GM18951 (cell line): ENCODE measurements at regions not wholly inside any gene's neighbourhood (a gene's known extent, or its start where the extent isn't known, plus 50 kb on each side); places are given as distances from the start of the nearest gene placed in this dataset.

Experiments used
- POLR2A ChIP-seq: IDR thresholded peaks from 4 replicates; pipeline ENCODE4 v1.6.1; 2011; ENCODE audit warnings: mild to moderate bottlenecking; ENCODE audit not compliant: insufficient read length, insufficient read depth; ENCODE audit errors: extremely low read depth
- in situ Hi-C: fragments of 300-500 bp; cut with MboI; formaldehyde crosslinking; loops from one replicate; pipeline ENCODE4 v1.12.0; 2022; ENCODE audit warnings: low sequenced_read_pairs, mixed read lengths, inconsistent platforms; ENCODE audit not compliant: unreplicated experiment

DNA sequence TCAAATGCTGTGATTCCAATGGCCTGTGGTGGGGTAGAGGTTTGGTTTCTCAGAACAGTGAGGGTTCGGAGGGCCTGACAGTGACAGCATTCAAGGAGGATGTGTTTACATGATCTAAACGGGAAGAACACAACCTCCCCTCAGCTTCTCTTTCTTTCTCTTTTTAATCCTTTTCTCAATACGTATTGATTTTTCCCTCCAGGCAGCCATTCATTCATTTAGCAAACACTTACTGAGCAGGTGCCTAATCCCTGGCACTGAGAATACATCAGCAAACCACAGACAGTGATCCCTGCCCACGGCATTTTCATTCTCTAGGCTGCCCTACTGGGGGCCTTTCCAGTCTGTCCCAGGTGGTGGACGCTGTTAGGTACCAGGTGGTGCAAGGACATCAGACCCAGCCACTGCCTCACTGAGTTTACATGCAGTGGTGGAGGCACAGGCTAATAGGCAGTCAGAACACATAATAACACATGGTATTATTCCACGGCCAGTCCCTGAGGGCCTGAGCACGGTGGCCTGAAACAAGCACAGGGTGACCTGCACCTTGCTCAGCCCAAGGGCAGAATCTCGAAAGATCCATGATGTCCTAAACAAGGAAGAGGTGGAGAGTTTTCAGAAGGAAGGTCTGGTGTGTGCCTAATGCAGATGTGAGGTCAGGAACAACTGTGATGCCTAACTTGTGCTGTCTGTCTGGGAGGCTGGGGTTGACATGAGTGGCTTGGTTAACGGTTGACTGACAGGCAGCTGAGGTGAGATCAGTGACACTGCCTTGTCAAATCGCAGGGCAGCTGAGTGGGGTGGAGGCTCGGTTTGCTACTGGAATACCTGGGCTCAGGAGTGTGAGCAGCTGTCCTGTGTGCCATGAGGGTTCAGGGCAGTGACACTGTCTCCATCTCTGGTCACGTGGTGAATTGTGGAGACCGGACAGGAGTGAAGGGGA is 785.5 kb upstream of the HS6ST1 start:
- in situ Hi-C loops, result no loop called here

DNA sequence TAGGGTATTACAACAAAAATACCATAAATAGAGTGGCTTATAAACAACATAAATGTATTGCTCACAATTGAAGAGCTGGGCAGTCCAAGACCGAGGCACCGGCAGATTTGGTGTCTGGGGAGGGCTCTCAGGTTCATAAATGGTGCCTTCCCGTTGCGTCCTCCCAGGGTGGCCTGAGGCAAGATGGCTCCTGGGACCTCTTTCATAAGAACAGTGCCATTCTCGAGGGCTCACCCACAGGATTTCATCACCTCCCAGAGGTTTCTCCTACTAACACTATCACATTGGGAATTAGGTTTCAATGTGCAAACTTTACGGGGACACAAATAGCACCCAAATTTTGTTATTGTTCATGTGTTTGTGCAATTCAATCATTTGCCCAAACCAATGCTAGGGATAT is 793.5 kb upstream of the HS6ST1 start:
- no peak for TF ChIP-seq POLR2A
- in situ Hi-C loops, result no loop called here

More for the DNA sequence above, 785.5 kb upstream of the HS6ST1 start:
- no peak for TF ChIP-seq POLR2A

DNA sequence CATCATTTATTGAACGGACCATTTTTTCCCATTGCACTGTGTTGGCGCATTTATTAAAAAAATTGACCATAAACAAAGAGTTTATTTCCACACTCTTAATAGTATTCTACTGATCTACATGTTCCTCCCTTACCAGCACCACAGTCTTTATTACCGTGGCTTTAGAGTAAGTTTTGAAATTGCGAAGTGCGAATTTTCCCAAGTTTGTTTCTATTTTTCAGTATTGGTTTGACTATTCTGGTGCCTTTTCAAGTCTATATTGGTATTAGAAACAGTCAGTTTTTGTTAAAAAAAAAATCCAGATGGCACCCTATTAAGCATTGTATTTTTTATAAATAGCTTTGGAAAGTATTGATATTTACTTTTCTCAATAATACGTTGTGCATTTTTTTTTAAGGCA is 795.1 kb upstream of the HS6ST1 start:
- in situ Hi-C loops, result no loop called here
- TF ChIP-seq POLR2A, result no peak

DNA sequence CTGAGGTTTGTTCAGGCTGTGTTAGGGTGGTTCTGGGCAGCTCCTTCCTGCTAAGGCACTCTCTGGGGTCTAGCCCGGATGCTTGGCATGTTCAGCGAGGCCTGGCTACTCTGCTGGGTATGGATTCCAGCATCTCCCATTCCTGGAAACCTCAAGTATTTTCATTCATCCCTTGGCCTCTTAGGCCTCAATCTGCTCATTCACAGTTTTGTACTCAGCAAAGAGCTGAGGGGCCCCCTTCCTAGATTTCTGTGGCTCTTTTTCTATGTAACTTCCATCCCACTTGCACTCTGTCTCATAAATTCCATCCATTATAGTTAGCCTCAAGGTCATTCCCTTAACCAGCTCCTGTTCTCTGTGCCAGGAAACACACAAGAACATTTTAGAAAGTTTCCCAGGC is 798.8 kb upstream of the HS6ST1 start:
- TF ChIP-seq POLR2A, result no peak
- in situ Hi-C loops, result no loop called here

DNA sequence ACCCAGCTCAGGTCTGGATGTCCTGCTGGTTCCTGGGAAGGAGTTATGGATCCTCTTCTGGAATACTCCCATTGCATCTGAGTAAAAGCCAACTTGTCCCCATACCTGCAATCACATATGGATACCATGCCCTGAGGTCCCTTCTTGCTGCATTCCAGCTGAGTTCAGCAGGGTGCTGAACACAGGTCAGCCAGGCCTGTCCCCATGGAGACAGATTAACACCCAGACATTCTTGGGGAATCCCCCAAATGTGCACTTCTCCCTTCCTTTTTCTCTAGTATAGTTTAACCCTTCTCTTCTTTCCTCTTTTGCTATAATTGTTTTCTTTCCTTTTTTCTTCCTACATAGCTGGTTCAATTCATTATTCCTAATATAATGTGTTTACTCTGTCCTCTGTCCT is 799.6 kb upstream of the HS6ST1 start:
- no peak for TF ChIP-seq POLR2A
- in situ Hi-C loops, result no loop called here

DNA sequence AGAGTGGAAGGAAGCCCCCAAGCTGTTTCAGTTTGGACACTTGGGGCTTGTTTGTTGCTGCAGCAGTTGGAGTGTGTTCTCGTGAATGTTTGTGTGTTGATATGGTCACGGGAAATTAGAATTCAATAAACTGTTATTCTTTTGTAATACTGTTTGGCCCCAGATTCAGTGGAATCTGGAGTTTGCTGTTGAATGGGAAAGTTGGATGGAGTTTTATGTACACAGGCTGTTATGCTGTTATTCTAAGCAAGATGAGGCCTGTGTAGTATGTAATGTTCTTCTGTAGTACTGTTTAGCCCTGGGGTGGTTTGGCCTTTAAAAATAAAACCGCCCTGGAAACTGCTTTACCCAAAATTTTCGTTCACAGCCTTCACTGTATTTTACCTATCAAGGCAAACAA is 810.4 kb upstream of the HS6ST1 start:
- in situ Hi-C loops, result no loop called here
- no peak for TF ChIP-seq POLR2A

DNA sequence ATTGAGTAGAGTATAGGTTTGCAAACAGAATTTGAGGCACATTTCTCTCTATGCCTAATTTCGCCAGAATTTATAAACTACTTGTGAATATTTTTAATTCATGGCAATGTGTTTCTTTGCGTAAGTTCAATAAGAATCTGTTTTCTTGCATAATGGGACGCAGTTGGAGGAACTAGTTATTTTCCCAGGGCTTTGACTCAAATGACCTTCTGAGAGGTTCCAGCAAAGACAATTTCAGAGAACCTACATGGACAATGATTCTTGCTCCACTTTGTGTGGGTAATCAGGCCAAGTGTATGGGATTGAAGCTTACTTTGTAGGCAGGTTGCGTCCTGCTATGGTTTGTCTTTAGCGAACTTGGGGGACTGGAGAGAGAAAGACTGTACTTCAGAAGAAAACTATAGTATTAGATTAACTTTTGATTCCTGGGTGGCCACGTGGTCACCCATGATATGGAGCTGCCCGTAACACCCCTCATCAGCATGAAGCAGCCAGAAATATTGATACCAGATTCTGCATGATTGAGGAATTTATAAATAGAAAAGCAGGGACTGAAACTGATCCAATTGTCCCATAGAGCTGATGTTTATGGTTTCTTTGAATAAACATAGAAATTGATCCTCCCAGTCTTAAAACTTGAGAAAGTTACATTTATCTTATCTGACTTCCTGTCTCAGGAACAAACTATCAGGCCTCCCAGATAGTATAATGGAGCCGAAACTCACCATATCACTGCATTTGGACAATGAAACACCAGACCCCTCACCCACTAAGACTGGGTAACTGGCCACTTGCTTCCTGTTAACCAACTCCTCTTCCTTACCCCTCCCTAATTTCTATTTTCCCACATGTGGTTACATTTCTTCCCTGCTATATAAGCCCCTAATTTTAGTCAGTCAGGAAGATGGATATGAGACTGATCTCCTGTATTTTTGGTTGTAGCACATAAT is 815.3 kb upstream of the HS6ST1 start:
- TF ChIP-seq POLR2A, result no peak
- in situ Hi-C loops, result no loop called here

DNA sequence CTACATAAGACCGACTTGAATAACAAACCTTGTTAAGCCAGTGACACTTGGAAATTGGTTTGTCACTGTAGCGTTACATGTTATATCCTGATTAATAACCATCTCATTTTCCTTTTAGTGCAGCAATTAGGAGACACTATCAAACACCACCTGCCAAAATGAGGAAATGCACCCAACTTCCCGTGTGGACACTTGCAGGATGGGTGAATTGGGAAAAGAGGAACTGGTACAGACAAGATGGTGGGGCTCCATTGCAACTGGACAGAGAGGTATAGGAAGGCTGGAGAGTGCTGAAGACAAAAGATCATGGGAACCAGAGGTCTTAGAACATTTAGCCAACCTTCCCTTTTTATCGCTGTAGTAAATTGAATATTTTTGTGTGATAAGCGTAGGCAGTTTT is 816.3 kb upstream of the HS6ST1 start:
- in situ Hi-C loops, result no loop called here
- no peak for TF ChIP-seq POLR2A

DNA sequence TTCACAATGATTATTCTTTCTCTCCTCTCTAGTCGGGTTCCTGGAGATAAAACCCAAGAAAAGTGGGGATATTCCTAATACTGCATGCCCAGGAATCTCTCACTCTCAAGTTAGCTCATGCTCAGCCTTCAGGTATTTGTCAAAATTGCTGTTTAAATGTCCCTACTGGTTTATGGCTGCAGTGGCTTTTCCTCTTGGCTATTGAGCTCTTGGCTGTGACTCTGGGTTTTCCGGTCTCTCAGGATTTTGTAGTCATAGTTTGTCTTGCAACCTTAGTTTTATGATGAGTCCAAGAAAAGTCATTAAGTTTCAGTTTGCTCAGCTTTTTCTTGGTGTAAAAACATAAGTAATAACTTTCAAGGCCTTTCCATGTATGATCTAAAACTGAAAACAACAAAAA is 820.7 kb upstream of the HS6ST1 start:
- in situ Hi-C loops, result no loop called here
- TF ChIP-seq POLR2A, result no peak

DNA sequence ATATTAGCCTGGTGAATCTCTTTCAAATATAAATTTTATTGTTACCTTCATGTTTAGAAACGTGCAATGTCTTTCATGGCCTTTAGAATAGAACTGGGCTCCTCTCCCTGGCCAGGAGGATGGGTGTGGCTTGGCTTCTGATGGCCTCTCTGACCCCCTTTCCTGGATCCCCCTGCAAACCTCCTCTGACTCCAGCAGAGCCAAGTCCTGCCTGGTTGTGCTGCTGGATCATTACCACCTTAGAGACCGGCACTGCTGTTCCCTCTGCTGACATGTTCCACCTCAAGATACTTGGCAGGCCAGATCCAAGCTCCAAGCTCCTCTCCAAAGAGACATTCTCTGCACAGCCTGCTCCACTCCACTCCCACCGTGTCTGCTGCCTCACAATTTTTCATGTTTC is 823.8 kb upstream of the HS6ST1 start:
- TF ChIP-seq POLR2A, result no peak
- in situ Hi-C loops, result no loop called here

DNA sequence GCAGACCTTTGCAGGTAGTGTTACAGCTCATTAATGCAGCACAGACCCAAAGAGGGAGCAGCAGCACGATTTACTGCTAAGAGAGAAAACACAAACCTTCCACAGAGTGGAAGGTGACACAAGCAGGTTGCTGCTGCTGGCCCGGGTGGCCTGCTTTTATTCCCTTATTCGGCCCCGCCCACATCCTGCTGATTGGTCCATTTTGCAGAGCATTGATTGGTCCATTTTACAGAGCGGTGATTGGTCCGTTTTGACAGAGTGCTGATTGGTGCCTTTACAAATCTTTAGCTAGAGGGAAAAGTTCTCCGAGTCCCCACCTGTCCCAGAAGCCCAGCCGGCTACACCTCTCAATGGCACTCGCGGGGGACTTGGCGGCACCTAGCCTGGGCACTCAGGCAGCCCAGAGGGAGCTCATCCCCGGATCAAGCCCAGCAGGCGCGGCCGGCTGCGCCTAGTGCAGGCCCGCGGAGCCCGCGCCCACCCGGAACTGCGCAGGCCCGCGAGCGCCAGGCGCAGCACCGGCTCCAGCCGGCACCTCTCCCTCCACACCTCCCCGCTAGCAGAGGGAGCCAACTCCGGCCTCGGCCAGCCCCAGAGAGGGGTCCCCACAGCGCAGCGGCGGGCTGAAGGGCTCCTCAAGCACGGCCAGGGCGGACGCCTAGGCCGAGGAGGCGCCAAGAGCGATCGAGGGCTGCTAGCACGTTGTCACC is 825.6 kb upstream of the HS6ST1 start:
- in situ Hi-C loops, result no loop called here
- TF ChIP-seq POLR2A, result no peak

DNA sequence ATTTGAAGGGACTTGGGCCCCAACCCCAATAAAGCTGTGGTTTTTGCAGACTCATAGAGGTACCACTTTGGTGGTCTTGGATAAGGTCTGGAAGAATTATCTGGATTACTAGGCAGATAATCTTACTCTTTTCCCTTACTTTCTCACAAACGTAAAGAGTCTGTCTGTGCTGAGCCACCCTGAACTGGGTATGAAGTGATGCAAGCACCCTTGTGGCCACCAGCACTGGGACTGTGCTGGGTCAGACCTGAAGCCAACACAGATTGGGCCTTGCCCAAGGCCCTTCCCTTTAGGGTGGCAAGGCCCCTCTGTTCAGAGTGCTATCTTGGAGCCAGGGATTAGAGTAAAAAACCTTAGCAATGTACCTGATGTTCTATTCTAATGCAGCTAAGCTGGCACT is 827.0 kb upstream of the RAB6C start:
- in situ Hi-C loops, result no loop called here
- TF ChIP-seq POLR2A, result no peak

DNA sequence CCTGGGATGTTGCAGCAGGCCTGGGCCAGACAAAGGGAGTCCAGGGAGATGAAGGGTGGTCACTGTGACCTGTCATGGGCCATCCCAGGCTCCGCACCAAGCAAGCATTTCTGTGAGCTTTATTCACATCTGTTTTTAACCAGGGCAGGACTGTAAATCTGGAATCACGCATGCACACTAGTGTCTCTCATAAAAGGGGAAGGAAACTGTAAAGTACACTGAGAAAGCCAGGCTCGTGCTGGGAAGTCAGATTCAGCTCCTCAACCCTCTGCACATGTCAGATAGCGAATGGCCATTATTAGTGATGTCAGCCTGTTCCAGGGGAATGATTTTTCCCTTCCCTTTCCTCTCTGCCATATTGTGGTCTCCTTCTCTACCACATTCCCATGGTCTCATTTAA is 818.6 kb upstream of the RAB6C start:
- in situ Hi-C loops, result no loop called here
- TF ChIP-seq POLR2A, result no peak
